ENCODE measurements at regions not wholly inside any gene's neighbourhood (a gene's known extent, or its start where the extent isn't known, plus 50 kb on each side); places are given as distances from the start of the nearest gene placed in this dataset.

GRCh38 chr15:66879531-66880368 lies 177.7 kb downstream of the SMAD6 start:
- H3K9me3 ChIP-seq, result no peaks in the 10 kb centered on the region
- intact Hi-C loops (cut with DNase I), result no loop called here
- no peaks in the 10 kb centered on the region for H3K27me3 ChIP-seq
- peaks cover 0 to 41% (median 27%) of the 10 kb centered on the region in 4 donors for H3K4me1 ChIP-seq
- TF ChIP-seq, protein P1, sequence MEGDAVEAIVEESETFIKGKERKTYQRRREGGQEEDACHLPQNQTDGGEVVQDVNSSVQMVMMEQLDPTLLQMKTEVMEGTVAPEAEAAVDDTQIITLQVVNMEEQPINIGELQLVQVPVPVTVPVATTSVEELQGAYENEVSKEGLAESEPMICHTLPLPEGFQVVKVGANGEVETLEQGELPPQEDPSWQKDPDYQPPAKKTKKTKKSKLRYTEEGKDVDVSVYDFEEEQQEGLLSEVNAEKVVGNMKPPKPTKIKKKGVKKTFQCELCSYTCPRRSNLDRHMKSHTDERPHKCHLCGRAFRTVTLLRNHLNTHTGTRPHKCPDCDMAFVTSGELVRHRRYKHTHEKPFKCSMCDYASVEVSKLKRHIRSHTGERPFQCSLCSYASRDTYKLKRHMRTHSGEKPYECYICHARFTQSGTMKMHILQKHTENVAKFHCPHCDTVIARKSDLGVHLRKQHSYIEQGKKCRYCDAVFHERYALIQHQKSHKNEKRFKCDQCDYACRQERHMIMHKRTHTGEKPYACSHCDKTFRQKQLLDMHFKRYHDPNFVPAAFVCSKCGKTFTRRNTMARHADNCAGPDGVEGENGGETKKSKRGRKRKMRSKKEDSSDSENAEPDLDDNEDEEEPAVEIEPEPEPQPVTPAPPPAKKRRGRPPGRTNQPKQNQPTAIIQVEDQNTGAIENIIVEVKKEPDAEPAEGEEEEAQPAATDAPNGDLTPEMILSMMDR (IDR thresholded peaks at IDR 0.05), result no peak
- no peak for TF ChIP-seq EP300 (IDR thresholded peaks at IDR 0.05)
- TF ChIP-seq POLR2AphosphoS5 (IDR thresholded peaks at IDR 0.05), result no peak
- TF ChIP-seq POLR2A (IDR thresholded peaks at IDR 0.05), result no peak
- no peaks in the 10 kb centered on the region for H3K36me3 ChIP-seq
- H3K27ac ChIP-seq, result no peak overlapping the region
- DNase-seq, result peak; percentile 30
- WGBS, 2 donors, result 80 to 95% methylated on average over 8 of the region's 8 CpGs
- no peak overlapping the region for H3K4me3 ChIP-seq

- no peak for TF ChIP-seq POLR2AphosphoS5 (IDR thresholded peaks at IDR 0.05)
- TF ChIP-seq, protein P1 (IDR thresholded peaks at IDR 0.05), result no peak
- TF ChIP-seq POLR2A (IDR thresholded peaks at IDR 0.05), result no peak
- no peak overlapping the region for H3K27ac ChIP-seq
- H3K9me3 ChIP-seq, result no peaks in the 10 kb centered on the region
- H3K4me3 ChIP-seq, result no peak overlapping the region
- 91% methylated on average over 11 of the region's 11 CpGs for WGBS, 2 donors
- intact Hi-C loops (cut with DNase I), result no loop called here
- DNase-seq, result peak; percentile 40
- H3K4me1 ChIP-seq, result peaks cover 0 to 42% (median 29%) of the 10 kb centered on the region in 4 donors
- no peaks in the 10 kb centered on the region for H3K27me3 ChIP-seq
- no peaks in the 10 kb centered on the region for H3K36me3 ChIP-seq
Observed at GRCh38 chr15:66880380-66881155, 178.5 kb downstream of the SMAD6 start.

DNA sequence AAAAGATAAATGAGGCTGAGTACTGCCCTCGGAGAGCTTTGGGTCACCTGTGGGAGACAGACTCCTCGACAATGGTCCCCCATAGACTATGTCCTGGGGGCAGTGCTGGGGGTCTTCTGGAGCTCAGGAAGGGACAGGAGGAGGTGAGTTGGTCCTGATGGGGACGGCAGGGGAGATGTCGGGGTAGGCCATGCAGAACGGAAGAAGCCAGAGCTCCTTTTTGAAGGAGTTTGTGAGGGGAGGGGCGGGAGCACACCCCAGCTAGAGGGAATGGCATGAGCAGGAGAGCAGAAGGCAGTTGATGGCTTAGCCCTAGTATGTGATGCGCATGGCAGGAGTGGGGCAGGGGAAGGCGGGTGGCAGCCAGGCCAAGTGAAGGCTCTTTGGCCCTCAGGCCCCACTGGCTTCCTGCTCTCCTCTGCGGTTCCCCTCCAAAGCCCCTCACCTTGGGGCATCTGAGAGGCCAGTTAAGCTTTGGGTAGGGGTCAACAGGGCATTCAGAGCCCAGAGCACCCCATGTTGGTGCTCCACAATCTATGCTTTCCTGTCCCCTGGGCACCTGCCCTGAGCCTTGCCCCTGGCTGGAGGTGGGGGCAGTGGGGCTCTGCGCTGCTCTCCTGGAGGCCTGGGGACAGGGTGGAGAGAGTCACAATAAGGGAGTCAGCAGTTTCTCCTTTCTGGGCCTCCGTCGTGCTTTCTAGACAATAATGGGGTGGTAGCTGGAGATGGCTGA lies 179.3 kb downstream of the SMAD6 start:
- no peak overlapping the region for H3K27ac ChIP-seq
- no peak overlapping the region for H3K4me3 ChIP-seq
- peaks cover 0 to 42% (median 29%) of the 10 kb centered on the region in 4 donors for H3K4me1 ChIP-seq
- TF ChIP-seq EP300 (IDR thresholded peaks at IDR 0.05) (no peak), POLR2A (IDR thresholded peaks at IDR 0.05) (no peak), POLR2AphosphoS5 (IDR thresholded peaks at IDR 0.05) (no peak)
- TF ChIP-seq, protein P1 (IDR thresholded peaks at IDR 0.05), result no peak
- intact Hi-C loops (cut with DNase I), result no loop called here
- H3K9me3 ChIP-seq, result no peaks in the 10 kb centered on the region
- H3K36me3 ChIP-seq, result no peaks in the 10 kb centered on the region
- 95 to 98% methylated on average over 12 of the region's 12 CpGs for WGBS, 2 donors
- H3K27me3 ChIP-seq, result no peaks in the 10 kb centered on the region
- peak; percentile 22 for DNase-seq

DNA sequence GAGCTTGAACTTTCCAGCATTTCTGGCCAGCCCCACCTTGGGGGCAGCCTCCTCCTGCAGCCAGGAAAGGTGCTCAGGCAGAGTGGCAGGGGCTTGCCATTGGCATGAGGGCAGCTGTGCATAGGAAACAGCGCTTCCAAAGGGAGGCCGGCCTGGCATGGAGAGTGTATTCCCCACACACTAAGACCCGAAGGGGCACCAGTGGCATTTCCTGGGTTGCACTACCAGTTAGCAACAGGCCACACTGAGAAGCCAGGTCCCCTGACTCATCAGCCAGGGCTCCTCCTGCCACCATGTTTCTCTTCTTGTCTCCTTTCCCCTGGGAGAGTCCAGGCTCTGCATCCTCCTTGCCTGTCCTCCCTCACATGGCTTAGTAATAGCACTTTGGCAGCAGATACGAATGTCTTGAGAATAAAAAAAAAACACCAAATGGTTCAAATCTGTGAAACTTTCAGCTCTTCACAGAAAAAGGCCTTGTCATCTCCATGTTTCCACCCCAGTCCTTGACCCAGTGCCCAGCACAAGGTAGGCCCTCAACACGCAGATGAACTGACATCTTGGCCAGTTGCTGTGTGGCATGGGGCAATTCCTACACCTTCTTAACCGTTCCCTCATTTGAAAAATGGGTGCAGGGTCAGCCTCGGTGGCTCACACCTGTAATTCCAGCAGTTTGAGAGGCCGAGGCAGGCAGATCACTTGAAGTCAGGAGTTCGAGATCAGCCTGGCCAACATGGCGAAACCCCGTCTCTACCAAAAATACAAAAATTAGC lies 180.4 kb downstream of the SMAD6 start:
- peak overlapping the region; percentile 71 to 82 (median 79) for H3K27ac ChIP-seq
- peaks cover 0 to 39% (median 28%) of the 10 kb centered on the region in 4 donors for H3K4me1 ChIP-seq
- H3K9me3 ChIP-seq, result no peaks in the 10 kb centered on the region
- H3K4me3 ChIP-seq, result no peak overlapping the region
- DNase-seq, result peak; percentile 71
- 92 to 93% methylated on average over 11 of the region's 11 CpGs for WGBS, 2 donors
- no peaks in the 10 kb centered on the region for H3K36me3 ChIP-seq
- TF ChIP-seq POLR2A (IDR thresholded peaks at IDR 0.05) (no peak), POLR2AphosphoS5 (IDR thresholded peaks at IDR 0.05) (peak in 1 of 4 donors; percentile 23)
- TF ChIP-seq, protein P1 (IDR thresholded peaks at IDR 0.05), result no peak
- H3K27me3 ChIP-seq, result no peaks in the 10 kb centered on the region
- intact Hi-C loops (cut with DNase I), result no loop called here
